Adrenal gland (tissue), 9 donors: ENCODE measurements at regions not wholly inside any gene's neighbourhood (a gene's known extent, or its start where the extent isn't known, plus 50 kb on each side); places are given as distances from the start of the nearest gene placed in this dataset.
A peak's percentile ranks its signal among the peaks of the same experiment; 100 is the strongest.
"Not testable (repeated sequence)": the region's sequence is repeated elsewhere in the genome, so short reads cannot be mapped to it uniquely, and the experiment has no call there.

Source experiments
- DNase-seq, 7 donors: peaks; one replicate each; pipeline ENCODE4 v3.0.0-alpha.2; 2019 to 2020
- H3K27ac ChIP-seq, 5 donors: fragments of 200-600 bp; sonication (generic) in 4 of 5; 1 replicate in 3 of 5; 2 replicates in 2 of 5; pipeline versions ENCODE4 v1.5.1 to v1.8.0; 2016 to 2020; ENCODE audit warnings: mild to moderate bottlenecking in 1 of 5
- H3K27me3 ChIP-seq: fragments of 200-600 bp; 2 replicates; pipeline ENCODE4 v1.8.0; 2021
- H3K36me3 ChIP-seq, 2 donors: fragments of 200-600 bp; replicated peaks in 1 of 2; 1 replicate in 1 of 2; 2 replicates in 1 of 2; pipeline versions ENCODE4 v1.5.1 to v1.8.0; 2018 to 2022
- H3K4me1 ChIP-seq, 2 donors: fragments of 200-600 bp; replicated peaks in 1 of 2; 1 replicate in 1 of 2; 2 replicates in 1 of 2; pipeline versions ENCODE4 v1.5.1 to v1.8.0; 2018 to 2021
- H3K4me3 ChIP-seq, 4 donors: fragments of 200-600 bp; sonication (generic) in 3 of 4; one replicate each; pipeline ENCODE4 v1.5.1; 2016 to 2018
- H3K9me3 ChIP-seq, 3 donors: fragments of 200-600 bp; sonication (generic) in 1 of 3; replicated peaks in 1 of 3; 1 replicate in 2 of 3; 2 replicates in 1 of 3; pipeline versions ENCODE4 v1.5.1 to v1.8.0; 2016 to 2021
- CTCF ChIP-seq, 6 experiments: fragments of 450-650 bp in 4 of 6; fragments of 200-600 bp in 2 of 6; sonication (generic) in 1 of 6; IDR thresholded peaks; 1 replicate in 5 of 6; 2 replicates in 1 of 6; pipeline versions ENCODE4 v1.5.1 to v1.8.0; 2016 to 2021; ENCODE audit warnings: antibody characterized with exemption in 6 of 6, mild to moderate bottlenecking in 2 of 6, moderate library complexity in 1 of 6
- POLR2A ChIP-seq, 2 donors: fragments of 450-650 bp; IDR thresholded peaks; one replicate each; pipeline ENCODE4 v1.6.1; 2017; ENCODE audit warnings: antibody characterized with exemption in 2 of 2, mild to moderate bottlenecking in 2 of 2, moderate library complexity in 1 of 2
- WGBS, 4 donors: extraction: QIAGEN DNeasy Blood & Tissue Kit in 2 of 4; methylation state at CpG; one replicate each; pipeline versions ENCODE4 v1.1.5 to v1.1.7; 2013 to 2017; 5-methylcytosine and 5-hydroxymethylcytosine counted together
- intact Hi-C, 2 donors: fragments of 100-400 bp; cut with DNase I; formaldehyde crosslinking; loops; one replicate each; pipeline versions ENCODE4 v1.14.1 to v1.15.0; 2022 to 2023
- donor health status: healthy with polysubstance abuse.
- donor health status: Bipolar disorder and iron deficiency.
- donor health status: DM: yes; HTN: yes; CAD: no.
- donor health status: DM: no; HTN: no; CAD: no.
- donor health status: DM: no; HTN: no; CAD: no.

- H3K4me1 ChIP-seq: peaks cover 13 to 15% of the 10 kb centered on the region in 2 donors
- H3K27me3 ChIP-seq: no peaks in the 10 kb centered on the region
- WGBS, 4 donors: 92 to 96% (median 95%) methylated on average over 16 to 17 of the region's 17 CpGs
- no peak for TF ChIP-seq CTCF (IDR thresholded peaks at IDR 0.05)
- no peak for TF ChIP-seq POLR2A (IDR thresholded peaks at IDR 0.05)
- intact Hi-C loops: no loop called here
- peak in 1 of 7 donors; percentile 19 for DNase-seq
- no peaks in the 10 kb centered on the region for H3K36me3 ChIP-seq
- H3K4me3 ChIP-seq: no peak overlapping the region
- no peaks in the 10 kb centered on the region for H3K9me3 ChIP-seq
- no peak overlapping the region for H3K27ac ChIP-seq
These were observed 117.8 kb upstream of the RNF32 start for GRCh38 chr7:156522801-156523200.

GRCh38 chr7:156519070-156519469, 121.5 kb upstream of the RNF32 start:
- Histone ChIP-seq H3K27me3 (no peaks in the 10 kb centered on the region), H3K4me1 (peaks cover 5 to 12% of the 10 kb centered on the region in 2 donors), H3K27ac (no peak overlapping the region), H3K36me3 (no peaks in the 10 kb centered on the region), H3K4me3 (no peak overlapping the region), H3K9me3 (no peaks in the 10 kb centered on the region)
- intact Hi-C loops: no loop called here
- WGBS, 4 donors: 90 to 95% (median 93%) methylated on average over 7 to 12 of the region's 12 CpGs
- DNase-seq: peak in 1 of 7 donors; percentile 18
- TF ChIP-seq CTCF (IDR thresholded peaks at IDR 0.05) (no peak), POLR2A (IDR thresholded peaks at IDR 0.05) (no peak)

GRCh38 chr7:156518466-156518865, 122.1 kb upstream of the RNF32 start:
- no peak overlapping the region for H3K27ac ChIP-seq
- no peak for TF ChIP-seq CTCF (IDR thresholded peaks at IDR 0.05)
- DNase-seq: peak in 1 of 7 donors; percentile 16
- no peaks in the 10 kb centered on the region for H3K27me3 ChIP-seq
- no peak overlapping the region for H3K4me3 ChIP-seq
- 81 to 96% (median 92%) methylated on average over 6 to 7 of the region's 7 CpGs for WGBS, 4 donors
- intact Hi-C loops: no loop called here
- H3K9me3 ChIP-seq: no peaks in the 10 kb centered on the region
- no peaks in the 10 kb centered on the region for H3K36me3 ChIP-seq
- H3K4me1 ChIP-seq: peaks cover 5 to 12% of the 10 kb centered on the region in 2 donors

- intact Hi-C loops, H3K27ac ChIP-seq: not testable (repeated sequence)
- 57 to 70% (median 68%) methylated on average over 7 to 8 of the region's 8 CpGs for WGBS, 4 donors
These were observed 122.7 kb upstream of the RNF32 start for GRCh38 chr7:156517858-156518257.

GRCh38 chr7:156516791-156517378, 123.7 kb upstream of the RNF32 start:
- no peak for DNase-seq
- Histone ChIP-seq H3K4me1 (peaks cover 5 to 12% of the 10 kb centered on the region in 2 donors), H3K36me3 (no peaks in the 10 kb centered on the region), H3K27ac (peak overlapping the region in 4 of 5 donors; percentile 40 to 77 (median 52)), H3K9me3 (no peaks in the 10 kb centered on the region), H3K4me3 (peak overlapping the region in 1 of 4 donors; percentile 22), H3K27me3 (no peaks in the 10 kb centered on the region)
- intact Hi-C loops: no loop called here
- TF ChIP-seq CTCF (IDR thresholded peaks at IDR 0.05): no peak
- TF ChIP-seq POLR2A (IDR thresholded peaks at IDR 0.05): no peak
- WGBS, 4 donors: 87 to 94% (median 92%) methylated on average over 2 of the region's 2 CpGs

More at GRCh38 chr7:156517858-156518257, 122.7 kb upstream of the RNF32 start:
- DNase-seq, H3K27me3 ChIP-seq, H3K36me3 ChIP-seq, H3K4me3 ChIP-seq, H3K9me3 ChIP-seq: not testable (repeated sequence)
- peaks cover 5 to 12% of the 10 kb centered on the region in 2 donors for H3K4me1 ChIP-seq
